ENCODE measurements at regions not wholly inside any gene's neighbourhood (a gene's known extent, or its start where the extent isn't known, plus 50 kb on each side); places are given as distances from the start of the nearest gene placed in this dataset.

- TF ChIP-seq CTCF (IDR thresholded peaks at IDR 0.05; ENCODE audit: poor library complexity, severe bottlenecking) (no peak), POLR2AphosphoS5 (IDR thresholded peaks at IDR 0.05) (no peak), SMC3 (conservative IDR thresholded peaks at IDR 0.05; ENCODE audit: poor library complexity) (no peak), EP300 (conservative IDR thresholded peaks at IDR 0.05; ENCODE audit: poor library complexity, severe bottlenecking) (no peak)
Measured at GRCh38 chr12:25652371-25652770, 99.3 kb upstream of the LMNTD1 start.

All from neural cell (in vitro differentiated cells).